IPS-18a (cell line): ENCODE measurements at regions not wholly inside any gene's neighbourhood (a gene's known extent, or its start where the extent isn't known, plus 50 kb on each side); places are given as distances from the start of the nearest gene placed in this dataset.

ENCODE experiments used
- H3K27ac ChIP-seq: one replicate; pipeline ENCODE4 v1.5.1; 2013; ENCODE audit warnings: low read length
- H3K27me3 ChIP-seq: one replicate; pipeline ENCODE4 v1.6.1; 2013; ENCODE audit warnings: mild to moderate bottlenecking, low read length; ENCODE audit not compliant: control insufficient read depth, insufficient read depth
- H3K36me3 ChIP-seq: one replicate; pipeline ENCODE4 v1.6.1; 2013; ENCODE audit warnings: low read depth, low read length; ENCODE audit not compliant: control insufficient read depth
- H3K4me1 ChIP-seq: one replicate; pipeline ENCODE4 v1.6.1; 2013; ENCODE audit warnings: low read depth, low read length; ENCODE audit not compliant: control insufficient read depth
- H3K4me3 ChIP-seq: one replicate; pipeline ENCODE4 v1.5.1; 2013; ENCODE audit warnings: low read length
- H3K9ac ChIP-seq: one replicate; pipeline ENCODE4 v1.6.1; 2013; ENCODE audit warnings: mild to moderate bottlenecking, low read length, moderate library complexity
- H3K9me3 ChIP-seq: one replicate; pipeline ENCODE4 v1.6.1; 2013; ENCODE audit warnings: low read depth, low read length; ENCODE audit not compliant: control insufficient read depth

- Histone ChIP-seq H3K4me3 (no peak overlapping the region), H3K9me3 (no peaks in the 10 kb centered on the region), H3K4me1 (no peaks in the 10 kb centered on the region), H3K36me3 (no peaks in the 10 kb centered on the region), H3K27me3 (no peaks in the 10 kb centered on the region), H3K27ac (no peak overlapping the region), H3K9ac (no peak overlapping the region)
These were observed 758.7 kb downstream of the TMEM182 start for GRCh38 chr2:103520547-103520946.

GRCh38 chr2:103525756-103526155 is 763.9 kb downstream of the TMEM182 start:
- Histone ChIP-seq H3K9me3 (no peaks in the 10 kb centered on the region), H3K27me3 (no peaks in the 10 kb centered on the region), H3K9ac (no peak overlapping the region), H3K36me3 (no peaks in the 10 kb centered on the region), H3K27ac (no peak overlapping the region), H3K4me1 (no peaks in the 10 kb centered on the region), H3K4me3 (no peak overlapping the region)

GRCh38 chr2:103526757-103527156 is 764.9 kb downstream of the TMEM182 start:
- Histone ChIP-seq H3K27me3 (no peaks in the 10 kb centered on the region), H3K9me3 (no peaks in the 10 kb centered on the region), H3K4me1 (no peaks in the 10 kb centered on the region)

GRCh38 chr2:103527278-103527677 is 765.4 kb downstream of the TMEM182 start:
- H3K4me1 ChIP-seq, result no peaks in the 10 kb centered on the region
- H3K9me3 ChIP-seq, result no peaks in the 10 kb centered on the region
- H3K4me3 ChIP-seq, result no peak overlapping the region
- no peak overlapping the region for H3K27ac ChIP-seq
- H3K36me3 ChIP-seq, result no peaks in the 10 kb centered on the region
- H3K27me3 ChIP-seq, result no peaks in the 10 kb centered on the region
- H3K9ac ChIP-seq, result no peak overlapping the region

More at GRCh38 chr2:103526757-103527156, 764.9 kb downstream of the TMEM182 start:
- Histone ChIP-seq H3K4me3 (no peak overlapping the region), H3K36me3 (no peaks in the 10 kb centered on the region), H3K9ac (no peak overlapping the region), H3K27ac (no peak overlapping the region)

GRCh38 chr2:103529798-103530502 is 768.1 kb downstream of the TMEM182 start:
- Histone ChIP-seq H3K36me3 (no peaks in the 10 kb centered on the region), H3K9ac (no peak overlapping the region), H3K4me1 (no peaks in the 10 kb centered on the region), H3K9me3 (no peaks in the 10 kb centered on the region), H3K4me3 (no peak overlapping the region), H3K27ac (no peak overlapping the region), H3K27me3 (no peaks in the 10 kb centered on the region)

- Histone ChIP-seq H3K4me3 (no peak overlapping the region), H3K9me3 (no peaks in the 10 kb centered on the region), H3K27me3 (no peaks in the 10 kb centered on the region), H3K9ac (no peak overlapping the region), H3K36me3 (no peaks in the 10 kb centered on the region), H3K27ac (no peak overlapping the region), H3K4me1 (no peaks in the 10 kb centered on the region)
These were observed 790.9 kb downstream of the TMEM182 start for GRCh38 chr2:103552775-103553174.

GRCh38 chr2:103594823-103595222 is 833.0 kb downstream of the TMEM182 start:
- H3K27ac ChIP-seq, result no peak overlapping the region
- no peaks in the 10 kb centered on the region for H3K4me1 ChIP-seq
- H3K9ac ChIP-seq, result no peak overlapping the region
- no peak overlapping the region for H3K4me3 ChIP-seq
- H3K27me3 ChIP-seq, result no peaks in the 10 kb centered on the region
- no peaks in the 10 kb centered on the region for H3K36me3 ChIP-seq
- peaks cover 7% of the 10 kb centered on the region for H3K9me3 ChIP-seq

- peaks cover 11% of the 10 kb centered on the region for H3K9me3 ChIP-seq
- no peak overlapping the region for H3K4me3 ChIP-seq
- no peaks in the 10 kb centered on the region for H3K27me3 ChIP-seq
- H3K4me1 ChIP-seq, result no peaks in the 10 kb centered on the region
- H3K9ac ChIP-seq, result no peak overlapping the region
- H3K27ac ChIP-seq, result no peak overlapping the region
- no peaks in the 10 kb centered on the region for H3K36me3 ChIP-seq
These were observed 843.4 kb downstream of the TMEM182 start for GRCh38 chr2:103605071-103605780.

GRCh38 chr2:103615611-103616105 is 853.8 kb downstream of the TMEM182 start:
- no peaks in the 10 kb centered on the region for H3K4me1 ChIP-seq
- no peak overlapping the region for H3K9ac ChIP-seq
- no peak overlapping the region for H3K4me3 ChIP-seq
- no peaks in the 10 kb centered on the region for H3K9me3 ChIP-seq
- no peaks in the 10 kb centered on the region for H3K27me3 ChIP-seq
- H3K36me3 ChIP-seq, result no peaks in the 10 kb centered on the region
- H3K27ac ChIP-seq, result no peak overlapping the region

GRCh38 chr2:103616891-103617290 is 855.1 kb downstream of the TMEM182 start:
- Histone ChIP-seq H3K9me3 (peaks cover 9% of the 10 kb centered on the region), H3K27me3 (no peaks in the 10 kb centered on the region), H3K9ac (no peak overlapping the region), H3K27ac (no peak overlapping the region), H3K4me1 (no peaks in the 10 kb centered on the region), H3K36me3 (no peaks in the 10 kb centered on the region), H3K4me3 (no peak overlapping the region)

GRCh38 chr2:103618112-103618511 is 856.3 kb downstream of the TMEM182 start:
- Histone ChIP-seq H3K27me3 (no peaks in the 10 kb centered on the region), H3K36me3 (no peaks in the 10 kb centered on the region), H3K4me3 (no peak overlapping the region), H3K27ac (no peak overlapping the region), H3K9ac (no peak overlapping the region), H3K4me1 (no peaks in the 10 kb centered on the region), H3K9me3 (peaks cover 17% of the 10 kb centered on the region)

GRCh38 chr2:103627301-103627700 is 865.5 kb downstream of the TMEM182 start:
- no peak overlapping the region for H3K9ac ChIP-seq

More at GRCh38 chr2:103627301-103627700, 865.5 kb downstream of the TMEM182 start:
- Histone ChIP-seq H3K4me3 (no peak overlapping the region), H3K27me3 (no peaks in the 10 kb centered on the region), H3K4me1 (no peaks in the 10 kb centered on the region), H3K9me3 (peaks cover 6% of the 10 kb centered on the region), H3K27ac (no peak overlapping the region), H3K36me3 (no peaks in the 10 kb centered on the region)
